ENCODE measurements at regions not wholly inside any gene's neighbourhood (a gene's known extent, or its start where the extent isn't known, plus 50 kb on each side); places are given as distances from the start of the nearest gene placed in this dataset.

GRCh38 chr1:83130886-83131691 is 867.8 kb downstream of the TTLL7 start (continued):
- TF ChIP-seq RAD21 (IDR thresholded peaks at IDR 0.05; ENCODE audit: insufficient read depth, low read depth, low read length) = no peak
- TF ChIP-seq RCOR1 (conservative IDR thresholded peaks at IDR 0.05; ENCODE audit: low read depth, low read length) = no peak
- no peak for TF ChIP-seq RB1 (IDR thresholded peaks at IDR 0.05; ENCODE audit: borderline replicate concordance)
- TF ChIP-seq CREM (IDR thresholded peaks at IDR 0.05; ENCODE audit: low read depth) = no peak
- TF ChIP-seq MTA3 (IDR thresholded peaks at IDR 0.05; ENCODE audit: borderline replicate concordance, low read length) = no peak
- TF ChIP-seq BMI1 (IDR thresholded peaks at IDR 0.05; ENCODE audit: borderline replicate concordance) = no peak
- no peak for TF ChIP-seq MTA2 (IDR thresholded peaks at IDR 0.05; ENCODE audit: low read depth)
- no peak for TF ChIP-seq BCL3 (IDR thresholded peaks at IDR 0.05; ENCODE audit: borderline replicate concordance, insufficient read depth, low read depth, low read length, poor library complexity, severe bottlenecking)
- no peak for TF ChIP-seq TCF7 (IDR thresholded peaks at IDR 0.05; ENCODE audit: borderline replicate concordance)
- no peak for TF ChIP-seq SIN3A (IDR thresholded peaks at IDR 0.05; ENCODE audit: low read depth, low read length)
- TF ChIP-seq NFXL1 (IDR thresholded peaks at IDR 0.05; ENCODE audit: borderline replicate concordance) = no peak
- TF ChIP-seq ZNF207 (IDR thresholded peaks at IDR 0.05; ENCODE audit: borderline replicate concordance) = no peak
- TF ChIP-seq FOS (IDR thresholded peaks at IDR 0.05; ENCODE audit: borderline replicate concordance, extremely low read depth, insufficient read length) = no peak
- TF ChIP-seq SMAD1 (IDR thresholded peaks at IDR 0.05; ENCODE audit: low read depth, partially characterized antibody) = no peak
- TF ChIP-seq HDGF (IDR thresholded peaks at IDR 0.05) = no peak
- no peak for TF ChIP-seq MXI1 (IDR thresholded peaks at IDR 0.05; ENCODE audit: low read depth, low read length)
- no peak for TF ChIP-seq NFYA (IDR thresholded peaks at IDR 0.05; ENCODE audit: borderline replicate concordance, low read depth, low read length)
- TF ChIP-seq EP300 (IDR thresholded peaks at IDR 0.05; ENCODE audit: borderline replicate concordance in 1 of 2, control insufficient read depth in 1 of 2, low read depth in 2 of 2, low read length in 2 of 2) = no peak; a peak in 1 of 4 replicates
- no peak; the same call in none of the 2 replicates for TF ChIP-seq IKZF1 (conservative IDR thresholded peaks at IDR 0.05)
- no peak for TF ChIP-seq JUND (IDR thresholded peaks at IDR 0.05; ENCODE audit: low read depth, low read length)
- no peak for TF ChIP-seq SUPT20H (IDR thresholded peaks at IDR 0.05; ENCODE audit: borderline replicate concordance, control insufficient read depth, low read depth, low read length)
- no peak for TF ChIP-seq PML (IDR thresholded peaks at IDR 0.05; ENCODE audit: low read length)
- no peak for TF ChIP-seq SMARCA5 (IDR thresholded peaks at IDR 0.05)
- no peak for TF ChIP-seq RBBP5 (conservative IDR thresholded peaks at IDR 0.05)
- TF ChIP-seq ATF2 (IDR thresholded peaks at IDR 0.05; ENCODE audit: low read length) = 0 out of 2 replicates have a peak, but pooled peaks have one; percentile 41
- no peak for TF ChIP-seq IRF4 (IDR thresholded peaks at IDR 0.05; ENCODE audit: low read depth, low read length)
- no peak for TF ChIP-seq ZSCAN29 (IDR thresholded peaks at IDR 0.05)
